ENCODE measurements at regions not wholly inside any gene's neighbourhood (a gene's known extent, or its start where the extent isn't known, plus 50 kb on each side); places are given as distances from the start of the nearest gene placed in this dataset.
"Not testable (repeated sequence)": the region's sequence is repeated elsewhere in the genome, so short reads cannot be mapped to it uniquely, and the experiment has no call there.

GRCh38 chr15:88965097-88965496 is 51.9 kb upstream of the MFGE8 start:
- DNase-seq (ENCODE audit: low read depth): not testable (repeated sequence)

GRCh38 chr15:88970232-88970631 is 57.1 kb upstream of the MFGE8 start:
- DNase-seq (ENCODE audit: low read depth): no peak

GRCh38 chr15:88974392-88974791 is 61.2 kb upstream of the MFGE8 start:
- no peak for DNase-seq (ENCODE audit: low read depth)

- DNase-seq (ENCODE audit: low read depth): no peak
Observed at GRCh38 chr15:88975891-88976290, 62.7 kb upstream of the MFGE8 start.

GRCh38 chr15:88976656-88977055 is 63.5 kb upstream of the MFGE8 start:
- DNase-seq (ENCODE audit: low read depth): no peak

- no peak for DNase-seq (ENCODE audit: low read depth)
Observed at GRCh38 chr15:88979674-88980073, 66.5 kb upstream of the MFGE8 start.

GRCh38 chr15:88980498-88980897 is 67.3 kb upstream of the MFGE8 start:
- no peak for DNase-seq (ENCODE audit: low read depth)

- no peak for DNase-seq (ENCODE audit: low read depth)
Observed at GRCh38 chr15:88981244-88982215, 68.4 kb upstream of the MFGE8 start.

- peak; percentile 43 for DNase-seq (ENCODE audit: low read depth)
Observed at GRCh38 chr15:88982304-88982945, 69.2 kb upstream of the MFGE8 start.

GRCh38 chr15:88982946-88983342 is 69.8 kb upstream of the MFGE8 start:
- no peak for DNase-seq (ENCODE audit: low read depth)

GRCh38 chr15:88983861-88984429 is 70.8 kb upstream of the MFGE8 start:
- DNase-seq (ENCODE audit: low read depth): no peak

GRCh38 chr15:88985547-88986393 is 72.6 kb upstream of the MFGE8 start:
- DNase-seq (ENCODE audit: low read depth): no peak

- DNase-seq (ENCODE audit: low read depth): no peak
Observed at GRCh38 chr15:88986949-88987590, 73.9 kb upstream of the MFGE8 start.

GRCh38 chr15:88987591-88987933 is 74.4 kb upstream of the MFGE8 start:
- no peak for DNase-seq (ENCODE audit: low read depth)

GRCh38 chr15:88987934-88988671 is 74.9 kb upstream of the MFGE8 start:
- no peak for DNase-seq (ENCODE audit: low read depth)

GRCh38 chr15:88989578-88989977 is 76.4 kb upstream of the MFGE8 start:
- DNase-seq (ENCODE audit: low read depth): peak; percentile 80

- no peak for DNase-seq (ENCODE audit: low read depth)
Observed at GRCh38 chr15:88990185-88990679, 77.1 kb upstream of the MFGE8 start.

- no peak for DNase-seq (ENCODE audit: low read depth)
Observed at GRCh38 chr15:88992216-88992615, 79.0 kb upstream of the MFGE8 start.

GRCh38 chr15:88992912-88993376 is 79.8 kb upstream of the MFGE8 start:
- DNase-seq (ENCODE audit: low read depth): no peak

- no peak for DNase-seq (ENCODE audit: low read depth)
Observed at GRCh38 chr15:88993662-88994061, 80.5 kb upstream of the MFGE8 start.

- DNase-seq (ENCODE audit: low read depth): no peak
Observed at GRCh38 chr15:88994286-88994685, 81.1 kb upstream of the MFGE8 start.
